GM21717 (cell line): ENCODE measurements at regions not wholly inside any gene's neighbourhood (a gene's known extent, or its start where the extent isn't known, plus 50 kb on each side); places are given as distances from the start of the nearest gene placed in this dataset.

ENCODE experiments used
- ATAC-seq: cut with Tn5 transposase; IDR thresholded peaks from one replicate; pipeline ENCODE4 v1.9.1; 2021; ENCODE audit warnings: mild to moderate bottlenecking, moderate library complexity; ENCODE audit not compliant: unreplicated experiment

DNA sequence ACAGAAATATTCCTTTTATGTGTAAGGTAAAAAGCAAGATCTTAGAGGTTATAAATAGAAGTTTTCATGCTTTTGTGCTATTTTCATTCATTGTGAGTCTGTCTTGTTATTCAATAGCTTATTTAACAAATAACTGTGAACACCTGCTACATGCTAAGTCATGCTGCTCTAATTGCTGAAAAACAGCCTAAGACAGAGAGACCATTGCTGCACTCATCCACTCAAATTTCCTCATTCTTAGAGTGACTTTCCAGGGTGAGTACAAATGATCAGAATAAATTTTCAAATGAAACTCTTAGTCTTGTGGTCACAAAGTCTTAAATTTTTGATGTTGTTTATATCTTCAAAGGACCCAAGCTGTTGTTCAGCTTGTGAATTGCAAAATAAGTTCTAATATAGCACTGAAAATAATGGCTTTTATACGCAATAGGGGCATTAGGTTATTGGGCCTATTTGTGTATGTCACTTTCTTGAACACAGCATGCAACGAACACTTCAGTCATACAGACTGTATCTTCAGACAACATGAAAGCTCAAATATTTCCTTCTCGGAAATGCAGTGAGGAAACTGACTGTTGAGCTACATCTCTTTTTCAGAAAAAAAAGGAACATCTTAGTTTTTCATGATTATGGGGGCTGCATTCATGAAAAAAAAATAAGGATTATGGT lies 247.9 kb upstream of the PCDH15 start:
- ATAC-seq: no peak

DNA sequence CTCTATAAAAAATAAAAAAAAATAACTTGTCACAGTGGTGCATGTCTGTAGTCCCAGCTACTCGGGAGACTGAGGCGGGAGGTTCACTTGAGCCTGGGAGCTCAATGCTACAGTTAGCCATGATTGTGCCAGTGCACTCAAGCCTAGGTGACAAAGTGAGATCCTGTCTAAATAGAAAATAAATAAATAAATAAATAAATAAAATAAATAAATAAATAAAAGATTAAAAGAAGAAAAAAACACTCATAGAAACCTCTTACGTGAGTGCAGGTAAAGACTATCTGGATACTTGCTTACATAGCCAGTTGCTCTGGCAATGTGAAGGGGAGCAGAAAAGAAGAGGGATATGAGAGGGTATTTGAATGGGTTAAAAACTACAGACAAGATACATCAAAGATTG lies 242.5 kb upstream of the PCDH15 start:
- no peak for ATAC-seq

GRCh38 chr10:55033061-55033460 lies 232.0 kb upstream of the PCDH15 start:
- no peak for ATAC-seq

GRCh38 chr10:55024713-55025112 lies 223.7 kb upstream of the PCDH15 start:
- no peak for ATAC-seq

DNA sequence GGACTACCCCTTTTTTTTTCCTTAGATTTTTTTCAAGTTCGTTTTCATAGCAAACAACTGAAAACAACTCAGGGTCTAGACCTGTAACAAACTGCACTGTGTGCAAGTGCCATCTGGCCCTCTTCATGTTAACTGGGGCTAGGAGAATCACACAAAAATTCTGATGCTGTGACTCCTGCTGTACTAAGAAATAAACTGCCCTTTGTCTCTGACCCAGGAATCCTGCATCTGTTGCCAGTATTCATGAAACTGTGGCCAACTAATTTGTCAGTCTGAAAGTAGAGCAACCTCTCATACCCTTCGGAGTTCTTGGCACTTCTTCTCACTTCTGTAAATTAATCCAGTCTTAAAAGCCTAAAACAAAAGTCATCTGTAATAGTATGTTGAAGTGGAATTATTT lies 218.4 kb upstream of the PCDH15 start:
- no peak for ATAC-seq

GRCh38 chr10:55013318-55013717 lies 212.3 kb upstream of the PCDH15 start:
- no peak for ATAC-seq

- no peak for ATAC-seq
Observed at GRCh38 chr10:55002420-55002819, 201.4 kb upstream of the PCDH15 start.

GRCh38 chr10:55001422-55001821 lies 200.4 kb upstream of the PCDH15 start:
- no peak for ATAC-seq

DNA sequence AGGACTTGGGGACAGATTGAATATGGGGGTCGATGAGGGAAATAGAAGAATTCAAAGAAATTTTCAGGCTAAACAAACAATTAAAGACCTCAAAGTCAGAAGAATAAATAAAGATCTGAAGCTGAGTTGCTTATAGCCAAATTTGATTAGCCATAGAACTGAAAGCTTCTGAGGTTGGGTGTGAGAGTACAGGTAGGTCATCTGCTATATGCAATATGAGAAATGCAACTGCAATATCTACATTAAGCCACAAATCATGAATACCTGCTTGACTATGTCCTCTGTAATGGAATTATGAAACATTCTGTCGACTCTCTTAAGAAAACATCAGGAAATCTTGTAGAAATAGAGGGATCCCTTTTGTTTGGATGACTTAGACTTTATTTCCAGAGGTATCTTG lies 192.1 kb upstream of the PCDH15 start:
- ATAC-seq: no peak

- ATAC-seq: no peak
Observed at GRCh38 chr10:54985732-54986131, 184.7 kb upstream of the PCDH15 start.

DNA sequence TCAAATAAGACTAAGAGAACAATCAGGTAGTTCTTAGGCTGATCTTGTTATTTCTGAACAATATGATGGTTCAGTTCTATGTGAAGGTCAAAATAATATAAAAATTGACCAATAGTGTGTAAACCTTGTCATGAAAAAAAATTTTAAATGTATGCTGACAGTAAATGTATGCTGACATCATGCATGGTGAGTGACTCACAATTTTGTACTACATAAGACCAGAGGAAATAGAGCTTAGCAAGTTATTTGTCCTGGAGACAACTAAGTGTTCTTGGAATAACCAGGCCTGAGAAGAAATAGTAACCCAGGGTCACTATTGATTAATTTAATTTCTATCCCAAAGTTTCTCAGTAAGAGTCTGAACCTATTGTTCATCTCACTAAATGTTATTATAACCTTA lies 182.2 kb upstream of the PCDH15 start:
- no peak for ATAC-seq

DNA sequence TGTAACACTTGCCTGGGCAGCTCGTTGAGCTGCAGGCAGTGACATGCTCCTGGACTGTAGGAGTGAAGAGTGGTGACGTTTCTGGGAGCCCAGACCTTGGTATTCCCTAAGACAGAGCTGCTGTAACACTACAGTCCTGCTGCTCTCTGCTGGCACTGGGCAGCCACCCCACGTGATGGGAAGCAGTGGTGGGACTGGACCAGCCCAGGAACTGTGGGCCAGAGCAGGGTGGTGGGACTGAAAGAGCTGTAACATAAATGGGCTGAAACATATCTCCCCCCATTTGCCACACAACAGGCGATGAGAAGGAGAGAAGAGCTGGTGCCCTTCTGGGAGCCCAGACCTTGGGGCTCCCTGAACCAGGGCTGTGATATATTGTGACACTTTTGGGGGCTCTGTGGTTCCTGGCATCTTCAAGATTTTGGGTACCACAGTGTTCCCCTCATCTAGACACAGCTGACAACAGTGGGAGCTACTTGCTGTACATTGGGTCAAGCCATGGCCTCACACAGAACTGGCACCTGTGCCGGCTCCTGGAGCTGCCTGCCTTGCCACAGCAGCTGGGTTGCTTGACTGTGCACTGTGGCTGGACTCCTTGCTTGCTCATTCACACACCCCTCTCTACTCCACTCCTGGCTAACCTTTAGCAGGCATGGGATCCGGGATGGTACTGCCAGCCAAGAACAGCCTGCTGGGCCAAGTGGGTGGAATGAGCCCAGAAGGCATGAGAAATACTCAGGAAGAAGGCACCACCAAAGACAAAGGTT lies 161.3 kb upstream of the PCDH15 start:
- ATAC-seq: no peak

DNA sequence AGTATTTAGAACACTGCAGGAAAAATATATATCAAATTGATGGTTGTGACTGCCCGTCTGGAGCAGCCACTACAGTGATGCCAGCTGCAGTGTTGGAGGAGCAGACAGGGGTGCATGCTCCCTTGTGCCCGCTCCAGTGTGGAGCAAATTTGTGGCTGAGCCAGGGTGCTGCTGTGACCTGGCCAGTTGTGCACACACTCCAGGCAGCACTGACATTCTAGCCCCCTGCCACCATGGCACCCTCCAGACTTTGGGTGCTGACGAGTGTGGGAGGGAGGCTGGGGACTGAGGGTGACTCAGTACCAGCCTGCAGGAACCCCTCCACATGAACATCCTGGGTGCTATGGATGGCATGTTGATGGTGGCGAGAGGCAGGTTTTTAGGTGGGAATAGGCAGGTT lies 160.0 kb upstream of the PCDH15 start:
- ATAC-seq: no peak

DNA sequence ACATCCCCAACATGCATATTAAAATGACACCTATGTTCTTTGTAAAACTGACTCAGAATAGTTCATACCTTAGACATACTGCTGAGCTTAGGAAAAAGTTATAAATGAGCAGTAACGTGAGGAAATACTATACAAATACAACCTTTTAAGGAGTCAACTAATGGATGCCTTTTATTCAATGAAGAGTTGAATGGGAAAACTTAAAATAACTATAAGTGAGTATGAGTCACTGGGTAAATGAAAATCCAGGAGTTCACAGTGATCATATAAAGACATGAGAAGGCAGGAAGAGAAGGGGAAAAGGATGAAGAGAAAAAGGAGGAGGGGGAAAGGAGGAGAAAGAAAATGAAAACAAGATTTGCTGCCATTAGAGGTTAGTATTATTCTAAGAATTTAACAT lies 157.8 kb upstream of the PCDH15 start:
- no peak for ATAC-seq

DNA sequence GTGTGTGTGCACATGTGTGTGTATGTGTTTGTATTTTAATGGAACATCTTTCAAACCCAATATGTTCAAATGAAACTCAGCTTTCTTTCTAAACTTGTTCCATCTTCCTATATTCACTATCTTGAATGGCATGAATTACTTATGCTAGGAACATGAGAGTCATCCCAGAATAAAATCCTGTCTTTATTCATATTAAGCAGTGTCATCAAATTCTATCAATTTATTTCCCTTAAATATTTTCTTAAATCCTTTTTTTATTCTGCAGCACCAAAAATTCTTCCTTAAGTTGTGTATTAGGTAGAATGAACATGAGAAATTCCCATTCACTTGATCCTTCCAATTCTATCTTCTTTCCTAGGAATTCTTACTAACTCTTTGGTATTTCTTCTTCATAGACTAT lies 146.6 kb upstream of the PCDH15 start:
- no peak for ATAC-seq

DNA sequence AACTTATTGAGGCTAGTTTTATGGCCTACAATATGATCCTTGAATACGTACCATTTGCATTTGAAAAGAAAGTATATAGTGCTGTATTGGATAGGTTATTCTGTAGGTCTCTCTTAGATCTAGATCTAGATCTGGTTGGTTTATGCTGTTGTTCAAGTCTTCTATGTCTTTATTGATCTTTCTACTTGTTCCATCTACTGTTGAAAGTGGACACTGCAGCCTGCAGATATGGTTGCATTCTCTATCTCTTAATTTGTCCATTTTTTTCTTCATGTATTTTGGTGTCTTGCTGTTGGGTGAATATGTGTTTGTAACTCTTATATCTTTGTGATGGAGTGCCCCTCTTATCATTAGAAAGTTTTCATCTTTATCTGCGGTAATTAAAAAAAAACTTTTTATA lies 139.4 kb upstream of the PCDH15 start:
- ATAC-seq: no peak

DNA sequence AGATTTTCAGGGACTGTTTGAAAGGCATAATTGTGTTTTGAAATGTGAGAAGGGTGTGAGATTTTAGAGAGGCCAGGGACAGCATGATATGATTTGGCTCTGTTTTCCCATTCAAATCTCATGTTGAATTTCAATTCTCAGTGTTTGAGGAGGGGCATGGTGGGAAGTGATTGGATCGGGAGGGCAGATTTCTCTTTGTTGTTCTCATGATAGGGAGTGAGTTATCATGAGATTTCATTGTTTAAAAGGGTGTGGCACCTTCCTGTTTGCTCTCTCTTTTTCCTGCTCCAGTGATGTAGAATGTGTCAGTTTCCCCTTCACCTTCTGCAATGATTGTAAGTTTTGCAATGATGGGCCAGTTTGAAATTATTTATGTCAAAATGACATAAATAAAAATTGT lies 113.0 kb upstream of the PCDH15 start:
- ATAC-seq: no peak

- no peak for ATAC-seq
Observed at GRCh38 chr10:54909165-54909564, 108.1 kb upstream of the PCDH15 start.

DNA sequence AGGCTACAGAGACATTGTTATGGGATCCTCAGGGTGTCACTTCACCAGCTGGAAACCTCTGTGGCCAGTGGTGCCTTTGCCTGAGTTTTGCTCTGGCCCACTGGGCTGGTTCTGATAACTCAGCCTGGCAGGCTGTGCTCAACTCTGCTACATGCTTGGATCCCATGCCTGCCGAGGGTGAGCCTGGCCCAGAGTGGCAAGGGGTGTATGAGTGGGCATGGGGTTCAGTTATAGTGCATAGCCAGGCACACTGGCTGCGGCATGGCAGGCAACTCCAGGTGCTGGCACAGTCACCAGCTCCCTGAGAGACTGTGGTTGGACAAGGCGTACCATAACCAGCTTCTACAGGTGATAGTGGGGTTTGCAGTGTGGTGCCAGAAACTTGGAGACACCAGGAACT lies 107.0 kb upstream of the PCDH15 start:
- ATAC-seq: no peak

GRCh38 chr10:54906940-54907339 lies 105.9 kb upstream of the PCDH15 start:
- ATAC-seq: no peak

- ATAC-seq: no peak
Observed at GRCh38 chr10:54905578-54906192, 104.7 kb upstream of the PCDH15 start.

- ATAC-seq: no peak
Observed at GRCh38 chr10:54904833-54905232, 103.8 kb upstream of the PCDH15 start.
